HUDEP-2 (cell line): ENCODE measurements at regions not wholly inside any gene's neighbourhood (a gene's known extent, or its start where the extent isn't known, plus 50 kb on each side); places are given as distances from the start of the nearest gene placed in this dataset.

Experiments
- DNase-seq, 76 experiments: peaks; one replicate each; lab custom pipeline; 2025; ENCODE audit not compliant: unreplicated experiment in 76 of 76; lab: John Stamatoyannopoulos, UW

GRCh38 chr7:153886506-153887441, 165.4 kb upstream of the DPP6 start:
- DNase-seq: no peak

GRCh38 chr7:153887749-153888569, 164.2 kb upstream of the DPP6 start:
- DNase-seq: no peak

- DNase-seq: no peak
These were observed 160.2 kb upstream of the DPP6 start for GRCh38 chr7:153891990-153892389.

- DNase-seq: no peak
These were observed 149.3 kb upstream of the DPP6 start for GRCh38 chr7:153902862-153903261.

GRCh38 chr7:153912211-153912610, 140.0 kb upstream of the DPP6 start:
- no peak for DNase-seq

GRCh38 chr7:153920126-153920525, 132.1 kb upstream of the DPP6 start:
- DNase-seq: no peak

GRCh38 chr7:153920897-153921296, 131.3 kb upstream of the DPP6 start:
- DNase-seq: no peak

- no peak for DNase-seq
These were observed 130.8 kb upstream of the DPP6 start for GRCh38 chr7:153921408-153921807.

- DNase-seq: no peak
These were observed 121.5 kb upstream of the DPP6 start for GRCh38 chr7:153930696-153931095.

- no peak for DNase-seq
These were observed 118.2 kb upstream of the DPP6 start for GRCh38 chr7:153934048-153934447.

- DNase-seq: no peak
These were observed 117.6 kb upstream of the DPP6 start for GRCh38 chr7:153934629-153935028.

- DNase-seq: no peak
These were observed 117.1 kb upstream of the DPP6 start for GRCh38 chr7:153935095-153935494.

- DNase-seq: no peak
These were observed 113.7 kb upstream of the DPP6 start for GRCh38 chr7:153938451-153938850.

- no peak for DNase-seq
These were observed 113.0 kb upstream of the DPP6 start for GRCh38 chr7:153939177-153939576.

- no peak for DNase-seq
These were observed 112.5 kb upstream of the DPP6 start for GRCh38 chr7:153939654-153940053.

GRCh38 chr7:153941061-153941460, 111.1 kb upstream of the DPP6 start:
- no peak for DNase-seq

- peak in 4 of 76 experiments; percentile 0 to 7 (median 3) for DNase-seq
These were observed 110.2 kb upstream of the DPP6 start for GRCh38 chr7:153942036-153942435.

- no peak for DNase-seq
These were observed 108.7 kb upstream of the DPP6 start for GRCh38 chr7:153943457-153943856.

- no peak for DNase-seq
These were observed 108.3 kb upstream of the DPP6 start for GRCh38 chr7:153943861-153944260.

- DNase-seq: no peak
These were observed 104.1 kb upstream of the DPP6 start for GRCh38 chr7:153948060-153948459.

- no peak for DNase-seq
These were observed 100.9 kb upstream of the DPP6 start for GRCh38 chr7:153951316-153951715.

GRCh38 chr7:153954477-153954876, 97.7 kb upstream of the DPP6 start:
- DNase-seq: no peak
